Natural killer cell (primary cell): ENCODE measurements at regions not wholly inside any gene's neighbourhood (a gene's known extent, or its start where the extent isn't known, plus 50 kb on each side); places are given as distances from the start of the nearest gene placed in this dataset.

Experiments used
- ATAC-seq, 3 donors: fragments of 150-1000 bp in 2 of 3; fragments of 200-7000 bp in 1 of 3; cut with Tn5 transposase; 1 replicate in 1 of 3; 2 replicates in 2 of 3; pipeline ENCODE4 v1.10.0; 2021; ENCODE audit warnings: mild to moderate bottlenecking in 2 of 3, moderate library complexity in 2 of 3
- DNase-seq, 2 donors: peaks; one replicate each; pipeline versions ENCODE4 v3.0.0 to v3.0.0-alpha.2; 2013 to 2021; ENCODE audit warnings: mixed read lengths in 1 of 2
- H3K27ac ChIP-seq: one replicate; pipeline ENCODE4 v1.5.1; 2013; ENCODE audit warnings: mild to moderate bottlenecking, low read length
- H3K27me3 ChIP-seq: one replicate; pipeline ENCODE4 v1.6.1; 2013; ENCODE audit warnings: low read length; ENCODE audit not compliant: control insufficient read depth, insufficient read depth
- H3K36me3 ChIP-seq: one replicate; pipeline ENCODE4 v1.6.1; 2013; ENCODE audit warnings: low read length; ENCODE audit not compliant: control insufficient read depth, insufficient read depth
- H3K4me1 ChIP-seq: one replicate; pipeline ENCODE4 v1.6.1; 2013; ENCODE audit warnings: low read length; ENCODE audit not compliant: control insufficient read depth, insufficient read depth
- H3K4me3 ChIP-seq: one replicate; pipeline ENCODE4 v1.5.1; 2013; ENCODE audit warnings: low read length
- H3K9me3 ChIP-seq: one replicate; pipeline ENCODE4 v1.6.1; 2013; ENCODE audit warnings: low read length; ENCODE audit not compliant: control insufficient read depth, insufficient read depth
- H3K27ac Mint-ChIP-seq, 2 donors: one replicate each; pipeline ENCODE4 v1.8.0; 2022; ENCODE audit warnings: mild to moderate bottlenecking in 2 of 2, mixed read lengths in 2 of 2, moderate library complexity in 1 of 2
- H3K27me3 Mint-ChIP-seq, 2 donors: one replicate each; pipeline ENCODE4 v1.8.0; 2022; ENCODE audit warnings: low read depth in 2 of 2, mixed read lengths in 2 of 2
- H3K36me3 Mint-ChIP-seq: one replicate; pipeline ENCODE4 v1.8.0; 2022; ENCODE audit warnings: mixed read lengths
- H3K4me1 Mint-ChIP-seq, 2 donors: one replicate each; pipeline ENCODE4 v1.8.0; 2022; ENCODE audit warnings: mixed read lengths in 2 of 2
- H3K4me3 Mint-ChIP-seq: one replicate; pipeline ENCODE4 v1.8.0; 2022; ENCODE audit warnings: mild to moderate bottlenecking, moderate library complexity, mixed read lengths
- H3K9me3 Mint-ChIP-seq, 2 donors: one replicate each; pipeline ENCODE4 v1.8.0; 2022; ENCODE audit warnings: mixed read lengths in 2 of 2
- WGBS: methylation state at CpG from one replicate; pipeline ENCODE4 v1.1.7; 2013; ENCODE audit warnings: missing lambda C conversion rate; ENCODE audit not compliant: insufficient coverage; 5-methylcytosine and 5-hydroxymethylcytosine counted together
- intact Hi-C: fragments of 100-400 bp; cut with micrococcal nuclease; formaldehyde crosslinking; loops from one replicate; pipeline ENCODE4 v1.14.2; 2022
- TF ChIP-seq, protein P1 (sequence below): fragments of 200-600 bp; IDR thresholded peaks from one replicate; pipeline ENCODE4 v1.8.0; 2022; ENCODE audit warnings: antibody characterized with exemption

DNA sequence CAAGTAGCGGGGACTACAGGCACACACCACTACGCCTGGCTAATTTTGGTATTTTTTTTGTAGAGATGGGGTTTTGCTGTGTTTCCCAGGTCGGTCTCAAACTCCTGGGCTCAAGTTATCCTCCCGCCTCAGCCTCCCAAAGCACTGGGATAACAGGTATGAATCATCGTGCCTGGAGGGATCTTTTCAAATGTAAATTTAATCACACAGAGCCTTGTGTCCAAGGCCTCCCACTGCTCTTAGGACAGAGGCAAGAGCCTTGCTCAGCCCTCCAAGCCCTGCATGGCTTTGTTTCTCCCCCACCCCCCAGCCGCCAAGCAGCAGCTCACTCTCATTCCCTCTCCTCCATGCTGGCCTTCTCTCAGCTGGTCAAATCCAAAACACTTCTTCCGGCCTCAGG is 75.3 kb upstream of the CREB3L1 start:
- intact Hi-C loops: no loop called here
- 94% methylated on average over 6 of the region's 7 CpGs for WGBS
- H3K4me3 Mint-ChIP-seq: no peak overlapping the region
- peaks cover 25 to 37% of the 10 kb centered on the region in 2 donors for H3K27me3 Mint-ChIP-seq
- no peaks in the 10 kb centered on the region for H3K36me3 Mint-ChIP-seq
- no peaks in the 10 kb centered on the region for H3K4me1 ChIP-seq
- H3K9me3 Mint-ChIP-seq: no peaks in the 10 kb centered on the region
- H3K27me3 ChIP-seq: no peaks in the 10 kb centered on the region
- TF ChIP-seq, protein P1, sequence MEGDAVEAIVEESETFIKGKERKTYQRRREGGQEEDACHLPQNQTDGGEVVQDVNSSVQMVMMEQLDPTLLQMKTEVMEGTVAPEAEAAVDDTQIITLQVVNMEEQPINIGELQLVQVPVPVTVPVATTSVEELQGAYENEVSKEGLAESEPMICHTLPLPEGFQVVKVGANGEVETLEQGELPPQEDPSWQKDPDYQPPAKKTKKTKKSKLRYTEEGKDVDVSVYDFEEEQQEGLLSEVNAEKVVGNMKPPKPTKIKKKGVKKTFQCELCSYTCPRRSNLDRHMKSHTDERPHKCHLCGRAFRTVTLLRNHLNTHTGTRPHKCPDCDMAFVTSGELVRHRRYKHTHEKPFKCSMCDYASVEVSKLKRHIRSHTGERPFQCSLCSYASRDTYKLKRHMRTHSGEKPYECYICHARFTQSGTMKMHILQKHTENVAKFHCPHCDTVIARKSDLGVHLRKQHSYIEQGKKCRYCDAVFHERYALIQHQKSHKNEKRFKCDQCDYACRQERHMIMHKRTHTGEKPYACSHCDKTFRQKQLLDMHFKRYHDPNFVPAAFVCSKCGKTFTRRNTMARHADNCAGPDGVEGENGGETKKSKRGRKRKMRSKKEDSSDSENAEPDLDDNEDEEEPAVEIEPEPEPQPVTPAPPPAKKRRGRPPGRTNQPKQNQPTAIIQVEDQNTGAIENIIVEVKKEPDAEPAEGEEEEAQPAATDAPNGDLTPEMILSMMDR: no peak
- ATAC-seq (no peak), DNase-seq (no peak)
- H3K4me1 Mint-ChIP-seq: no peaks in the 10 kb centered on the region
- H3K27ac ChIP-seq: no peak overlapping the region
- H3K4me3 ChIP-seq: no peak overlapping the region
- no peaks in the 10 kb centered on the region for H3K36me3 ChIP-seq
- H3K9me3 ChIP-seq: no peaks in the 10 kb centered on the region
- H3K27ac Mint-ChIP-seq: no peak overlapping the region

DNA sequence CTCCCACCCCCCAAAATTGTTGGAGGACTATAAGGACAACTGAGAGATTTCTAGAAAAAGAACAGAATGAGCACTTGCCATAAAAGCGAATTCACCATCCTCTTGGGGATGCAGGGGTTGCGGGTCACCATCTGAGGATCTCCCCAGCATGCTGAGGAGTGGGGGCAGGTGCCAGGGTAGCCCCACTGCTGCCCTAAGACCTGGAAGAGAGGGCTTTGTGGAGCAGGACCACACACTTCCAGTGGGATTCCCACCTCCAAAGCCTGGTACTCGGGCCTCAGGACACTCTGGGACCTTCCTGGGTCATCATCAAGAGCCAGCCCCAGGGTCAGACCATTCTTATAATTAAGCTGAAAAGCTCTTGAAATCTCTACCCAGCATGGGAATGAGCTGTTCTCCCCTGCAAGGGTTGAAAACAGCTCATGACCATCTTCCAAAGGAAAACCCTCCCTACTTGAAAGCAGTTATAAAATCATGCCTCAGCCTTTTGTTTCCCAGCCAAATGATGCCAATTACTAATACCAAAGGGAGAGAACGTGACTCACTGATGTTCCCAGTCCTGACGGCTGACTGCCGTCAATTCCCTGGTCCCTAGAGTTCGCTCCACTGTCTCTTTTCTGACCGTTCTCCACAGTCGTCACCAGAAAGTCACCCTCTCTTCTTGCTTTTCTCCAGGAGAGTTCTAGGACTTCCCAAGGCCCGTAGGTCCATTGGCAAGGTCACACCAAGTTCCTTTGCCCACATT is 76.8 kb upstream of the CREB3L1 start:
- Histone ChIP-seq H3K27ac (no peak overlapping the region), H3K9me3 (no peaks in the 10 kb centered on the region), H3K27me3 (no peaks in the 10 kb centered on the region), H3K36me3 (no peaks in the 10 kb centered on the region), H3K4me3 (no peak overlapping the region), H3K4me1 (no peaks in the 10 kb centered on the region)
- H3K4me3 Mint-ChIP-seq: no peak overlapping the region
- intact Hi-C loops: no loop called here
- no peak overlapping the region for H3K27ac Mint-ChIP-seq
- no peaks in the 10 kb centered on the region for H3K36me3 Mint-ChIP-seq
- 89% methylated on average over 10 of the region's 10 CpGs for WGBS
- H3K27me3 Mint-ChIP-seq: peaks cover 30 to 41% of the 10 kb centered on the region in 2 donors
- TF ChIP-seq, protein P1: no peak
- DNase-seq (no peak), ATAC-seq (no peak)
- H3K4me1 Mint-ChIP-seq: no peaks in the 10 kb centered on the region
- H3K9me3 Mint-ChIP-seq: no peaks in the 10 kb centered on the region

DNA sequence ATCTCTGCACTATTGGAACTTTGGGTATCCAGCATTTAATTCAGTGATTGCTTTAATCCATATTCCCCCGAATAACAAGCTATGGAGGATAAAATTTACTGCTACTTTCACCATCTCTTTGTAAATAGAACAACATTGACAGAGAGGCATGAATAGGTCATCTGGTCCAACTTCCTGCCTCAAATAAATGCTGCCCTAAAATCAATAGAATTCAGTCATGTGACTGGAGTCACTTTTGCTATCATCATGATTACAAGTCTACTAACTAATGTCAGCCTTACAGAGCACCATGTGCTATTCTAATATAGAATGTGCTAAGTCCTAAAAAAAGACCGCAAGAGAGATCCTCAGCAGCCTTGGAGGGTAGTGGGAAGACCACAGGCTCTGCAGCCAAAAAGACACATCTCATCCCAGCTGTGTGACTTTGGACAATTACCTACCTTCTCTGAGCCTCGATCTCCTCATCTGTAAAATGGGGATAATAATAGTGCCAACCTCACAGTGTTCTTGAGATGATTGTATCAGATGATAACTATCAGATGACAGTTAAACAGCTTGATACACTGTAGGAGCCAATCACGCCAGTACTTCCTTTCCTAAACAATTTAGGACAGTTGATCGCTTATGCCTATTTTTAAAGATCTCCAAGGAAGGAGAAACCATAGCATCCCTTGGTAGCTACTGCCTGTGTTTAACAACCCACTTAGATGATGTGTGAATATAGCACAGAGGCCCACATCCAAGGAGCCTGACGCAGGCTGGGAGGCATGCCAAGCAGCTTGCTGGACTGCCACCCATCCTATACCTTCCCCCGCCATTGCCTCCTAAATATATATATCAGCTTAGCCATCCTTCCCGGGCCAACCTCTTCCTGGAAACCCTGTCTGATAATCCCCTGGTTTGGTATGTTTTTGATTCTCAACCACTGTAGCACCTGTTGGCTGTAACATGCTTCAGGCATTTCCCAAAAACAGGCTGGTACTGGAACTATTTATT is 77.3 kb upstream of the PHF21A start:
- WGBS: 88% methylated on average over 7 of the region's 8 CpGs
- DNase-seq: no peak
- no peaks in the 10 kb centered on the region for H3K36me3 Mint-ChIP-seq
- no peaks in the 10 kb centered on the region for H3K36me3 ChIP-seq
- H3K27ac ChIP-seq: no peak overlapping the region
- H3K27me3 ChIP-seq: no peaks in the 10 kb centered on the region
- no peak for ATAC-seq
- H3K27ac Mint-ChIP-seq: no peak overlapping the region
- no peak overlapping the region for H3K4me3 Mint-ChIP-seq
- H3K4me1 Mint-ChIP-seq: no peaks in the 10 kb centered on the region
- no peak overlapping the region for H3K4me3 ChIP-seq
- intact Hi-C loops: no loop called here
- H3K9me3 ChIP-seq: no peaks in the 10 kb centered on the region
- H3K27me3 Mint-ChIP-seq: peaks cover 31 to 35% of the 10 kb centered on the region in 2 donors
- TF ChIP-seq, protein P1: no peak
- no peaks in the 10 kb centered on the region for H3K9me3 Mint-ChIP-seq
- H3K4me1 ChIP-seq: no peaks in the 10 kb centered on the region
